PC-3 (cell line): ENCODE measurements at regions not wholly inside any gene's neighbourhood (a gene's known extent, or its start where the extent isn't known, plus 50 kb on each side); places are given as distances from the start of the nearest gene placed in this dataset.

Source experiments
- ATAC-seq: fragments of 200-7000 bp; cut with Tn5 transposase; 2 replicates; pipeline ENCODE4 v1.9.1; 2020; ENCODE audit warnings: mild to moderate bottlenecking, moderate library complexity
- BruUV-seq: library from RNA; stranded (reverse); fragments of 400-500 nt; replicated peaks from 2 replicates; lab custom pipeline; 2021; lab: Mats Ljungman, UMichigan
- CTCF ChIA-PET: fragments of 300-600 bp; sonication (Branson Sonifier 250); formaldehyde crosslinking; loops from one replicate; lab custom pipeline; 2022; ENCODE audit warnings: antibody characterized with exemption; lab: Charles Lee
- POLR2A ChIA-PET: fragments of 300-600 bp; sonication (Branson Sonifier 250); formaldehyde crosslinking; loops from one replicate; lab custom pipeline; 2022; ENCODE audit warnings: antibody characterized with exemption; ENCODE audit not compliant: unreplicated experiment; lab: Charles Lee
- DNase-seq: peaks from one replicate; pipeline ENCODE4 v3.0.0-alpha.2; 2015
- H2AFZ ChIP-seq: fragments of 300-600 bp; sonication (generic); 2 replicates; pipeline ENCODE4 v1.6.0; 2016; ENCODE audit warnings: antibody characterized with exemption, low read length
- H3F3A ChIP-seq: fragments of 300-600 bp; sonication (generic); one replicate; pipeline ENCODE4 v1.6.0; 2017; ENCODE audit warnings: antibody characterized with exemption, low read length, control low read depth, mild to moderate bottlenecking; ENCODE audit not compliant: unreplicated experiment
- H3K27ac ChIP-seq: fragments of 300-600 bp; sonication (generic); 2 replicates; pipeline ENCODE4 v1.5.1; 2016; ENCODE audit warnings: mild to moderate bottlenecking, low read length
- H3K27me3 ChIP-seq: fragments of 300-600 bp; sonication (generic); 2 replicates; pipeline ENCODE4 v1.6.1; 2016; ENCODE audit warnings: low read length, mixed read lengths
- H3K36me3 ChIP-seq: fragments of 300-600 bp; sonication (generic); 2 replicates; pipeline ENCODE4 v1.6.1; 2016; ENCODE audit warnings: low read depth, mixed run types, low read length, mixed read lengths
- H3K4me1 ChIP-seq: fragments of 300-600 bp; sonication (generic); 2 replicates; pipeline ENCODE4 v1.5.1; 2016; ENCODE audit warnings: low read length; ENCODE audit not compliant: insufficient read depth
- H3K4me2 ChIP-seq: fragments of 300-600 bp; sonication (generic); 2 replicates; pipeline ENCODE4 v1.6.0; 2016; ENCODE audit warnings: low read length
- H3K4me3 ChIP-seq: fragments of 300-600 bp; sonication (generic); 2 replicates; pipeline ENCODE4 v1.5.1; 2016; ENCODE audit warnings: mild to moderate bottlenecking, low read length, mixed read lengths
- H3K79me2 ChIP-seq: fragments of 300-600 bp; sonication (generic); 2 replicates; pipeline ENCODE4 v1.6.1; 2017; ENCODE audit warnings: low read length, mixed read lengths
- H3K9ac ChIP-seq: fragments of 300-600 bp; sonication (generic); 2 replicates; pipeline ENCODE4 v1.6.0; 2016; ENCODE audit warnings: mild to moderate bottlenecking, low read length
- H3K9me2 ChIP-seq: fragments of 300-600 bp; sonication (generic); replicated peaks from 2 replicates; pipeline ENCODE4 v1.6.1; 2016; ENCODE audit warnings: mixed run types, low read length, mixed read lengths
- H3K9me3 ChIP-seq: fragments of 300-600 bp; sonication (generic); 2 replicates; pipeline ENCODE4 v1.6.1; 2016; ENCODE audit warnings: low read length, mixed read lengths
- H4K20me1 ChIP-seq: fragments of 300-600 bp; sonication (generic); 2 replicates; pipeline ENCODE4 v1.6.1; 2016; ENCODE audit warnings: low read length, mixed read lengths
- CTCF ChIP-seq: fragments of 300-600 bp; sonication (generic); conservative IDR thresholded peaks from 2 replicates; pipeline ENCODE4 v1.5.1; 2017; ENCODE audit warnings: antibody characterized with exemption, low read depth, mild to moderate bottlenecking, low read length
- EZH2 ChIP-seq: fragments of 300-600 bp; sonication (generic); IDR thresholded peaks from one replicate; pipeline ENCODE4 v1.6.1; 2017; ENCODE audit warnings: antibody characterized with exemption, mild to moderate bottlenecking, low read length; ENCODE audit not compliant: unreplicated experiment
- EZH2phosphoT487 ChIP-seq: fragments of 300-600 bp; sonication (generic); IDR thresholded peaks from 2 replicates; pipeline ENCODE4 v1.6.1; 2018; ENCODE audit warnings: mild to moderate bottlenecking, antibody characterized with exemption, low read length, borderline replicate concordance
- intact Hi-C: fragments of 100-400 bp; cut with micrococcal nuclease; formaldehyde crosslinking; loops from 2 replicates; pipeline ENCODE4 v1.9.0; 2023

- DNase-seq: no peak
- no peak overlapping the region for H3K27ac ChIP-seq
- no peak overlapping the region for H2AFZ ChIP-seq
- no peaks in the 10 kb centered on the region for H3F3A ChIP-seq
- TF ChIP-seq EZH2: no peak
- TF ChIP-seq EZH2phosphoT487: no peak
- TF ChIP-seq CTCF: no peak
- H3K9ac ChIP-seq: no peak overlapping the region
- no peaks in the 10 kb centered on the region for H3K4me1 ChIP-seq
- no peak overlapping the region for H3K4me3 ChIP-seq
- no peaks in the 10 kb centered on the region for H3K36me3 ChIP-seq
- no peak overlapping the region for H3K4me2 ChIP-seq
- no peaks in the 10 kb centered on the region for H3K79me2 ChIP-seq
- intact Hi-C loops: no loop called here
- H3K27me3 ChIP-seq: no peaks in the 10 kb centered on the region
- ChIA-PET POLR2A (no interaction called here), CTCF (no interaction called here)
- ATAC-seq: no peak
- H4K20me1 ChIP-seq: no peaks in the 10 kb centered on the region
- no TSS peak for BruUV-seq
- H3K9me2 ChIP-seq: no peaks in the 10 kb centered on the region
- no peaks in the 10 kb centered on the region for H3K9me3 ChIP-seq
Observed at GRCh38 chr6:84560436-84561390, 203.7 kb downstream of the TBX18 start.

GRCh38 chr6:84556541-84557335 lies 207.7 kb downstream of the TBX18 start:
- ATAC-seq (no peak), DNase-seq (no peak)
- ChIA-PET POLR2A (no interaction called here), CTCF (no interaction called here)
- Histone ChIP-seq H3K36me3 (no peaks in the 10 kb centered on the region), H3K79me2 (no peaks in the 10 kb centered on the region), H3K9me2 (no peaks in the 10 kb centered on the region), H3K27ac (no peak overlapping the region), H3K9me3 (no peaks in the 10 kb centered on the region), H4K20me1 (no peaks in the 10 kb centered on the region), H3K27me3 (no peaks in the 10 kb centered on the region), H3K4me3 (no peak overlapping the region), H3K4me2 (no peak overlapping the region), H3K4me1 (no peaks in the 10 kb centered on the region), H3K9ac (no peak overlapping the region), H2AFZ (no peak overlapping the region), H3F3A (no peaks in the 10 kb centered on the region)
- no peak for TF ChIP-seq EZH2
- no peak for TF ChIP-seq EZH2phosphoT487
- no peak for TF ChIP-seq CTCF
- intact Hi-C loops: no loop called here
- BruUV-seq: no TSS peak
